Renal cortex interstitium (tissue), 11 donors: ENCODE measurements at regions not wholly inside any gene's neighbourhood (a gene's known extent, or its start where the extent isn't known, plus 50 kb on each side); places are given as distances from the start of the nearest gene placed in this dataset.

ENCODE experiments used
- DNase-seq, 11 donors: peaks; one replicate each; pipeline ENCODE4 v3.0.0-alpha.2; 2013; ENCODE audit warnings: low read depth in 9 of 11, low spot score in 4 of 11; ENCODE audit errors: extremely low read depth in 1 of 11

DNA sequence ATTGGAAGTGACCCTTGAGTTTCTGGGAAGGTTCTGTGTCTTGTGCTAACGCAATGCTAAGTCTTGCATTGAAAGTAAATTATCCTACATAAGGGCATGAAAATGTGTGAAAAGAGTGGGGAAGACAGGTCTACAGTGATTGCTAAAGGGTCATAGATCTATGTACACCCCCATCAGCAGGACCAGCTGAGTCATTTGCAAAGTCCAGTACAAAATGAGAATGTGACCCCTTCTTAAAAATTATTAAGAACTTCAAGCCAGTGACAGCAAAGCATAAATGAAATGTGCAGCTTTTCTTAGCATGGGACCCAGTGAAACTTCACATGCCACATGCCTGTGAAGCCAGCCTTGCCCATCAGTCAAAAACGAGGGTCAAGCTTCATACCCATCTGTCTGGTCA lies 640.7 kb upstream of the MKI67 start:
- no peak for DNase-seq

GRCh38 chr10:128774979-128775378 lies 648.8 kb upstream of the MKI67 start:
- DNase-seq: no peak

DNA sequence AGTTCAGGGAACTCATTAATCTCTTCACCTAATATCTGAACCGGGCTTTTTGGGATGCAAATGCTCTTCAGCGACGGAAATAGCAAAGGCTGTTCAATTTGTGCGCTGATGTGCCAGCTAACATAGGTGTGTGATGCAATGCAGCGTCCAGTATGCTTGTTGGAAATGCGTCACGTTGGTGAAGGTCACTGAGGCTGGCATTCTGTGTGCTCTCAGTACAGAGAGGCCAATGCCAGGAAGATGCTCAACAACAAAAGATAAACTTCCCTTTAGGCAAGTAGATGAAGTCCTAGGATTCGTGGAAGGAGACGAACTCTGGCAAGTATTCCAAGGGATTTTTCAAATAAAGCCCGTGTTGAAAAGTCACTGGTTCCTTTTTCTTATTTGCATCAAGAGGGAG lies 649.5 kb upstream of the MKI67 start:
- DNase-seq: no peak

DNA sequence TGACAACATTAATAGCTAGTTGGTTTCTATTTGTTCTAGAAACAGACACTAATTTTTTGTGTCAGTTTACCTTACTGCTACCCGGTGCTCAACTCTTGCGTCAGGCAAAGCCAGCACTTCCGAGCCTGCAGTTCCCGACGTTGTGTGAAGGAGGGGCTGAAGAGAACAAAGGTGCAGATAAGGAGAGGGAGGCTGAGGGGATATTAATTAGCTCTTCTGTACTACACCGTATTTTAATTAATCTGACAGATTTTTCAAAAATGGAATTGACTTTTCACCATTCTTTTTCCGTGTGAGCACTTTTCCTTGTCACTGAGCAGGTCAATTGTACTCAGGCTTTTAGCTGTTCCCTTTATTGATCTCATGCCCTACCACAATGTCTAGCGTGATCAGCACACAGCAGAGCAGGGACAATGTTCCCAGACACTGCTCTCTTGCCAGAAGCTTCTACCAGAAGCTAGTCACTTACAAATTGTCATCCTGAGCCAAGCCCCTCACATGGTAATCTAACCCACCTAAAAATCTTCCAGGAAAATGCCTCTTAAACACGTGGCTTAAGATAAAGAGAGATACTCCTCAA lies 650.5 kb upstream of the MKI67 start:
- DNase-seq: no peak

DNA sequence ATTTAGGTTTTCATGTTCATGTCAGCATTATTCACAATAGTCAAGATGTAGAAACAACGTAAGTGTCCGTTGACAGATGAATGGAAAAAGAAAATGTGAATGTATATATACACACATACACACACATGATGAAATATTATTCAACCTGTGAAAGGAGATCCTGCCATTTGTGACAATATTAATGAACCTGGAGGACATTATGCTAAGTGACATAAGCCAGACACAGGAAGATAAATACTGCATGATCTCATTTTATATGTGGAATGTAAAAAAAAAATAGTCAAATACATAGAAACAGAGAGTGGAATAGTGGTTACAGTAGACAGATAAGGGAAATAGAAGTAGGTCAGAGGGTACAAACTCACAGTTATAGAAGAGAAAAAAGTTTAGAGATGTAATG lies 651.1 kb upstream of the MKI67 start:
- no peak for DNase-seq

GRCh38 chr10:128779416-128779815 lies 653.2 kb upstream of the MKI67 start:
- no peak for DNase-seq

GRCh38 chr10:128780156-128780761 lies 654.0 kb upstream of the MKI67 start:
- no peak for DNase-seq

- DNase-seq: no peak
These were observed 655.4 kb upstream of the MKI67 start for GRCh38 chr10:128781637-128782036.

GRCh38 chr10:128784444-128784843 lies 658.2 kb upstream of the MKI67 start:
- no peak for DNase-seq

DNA sequence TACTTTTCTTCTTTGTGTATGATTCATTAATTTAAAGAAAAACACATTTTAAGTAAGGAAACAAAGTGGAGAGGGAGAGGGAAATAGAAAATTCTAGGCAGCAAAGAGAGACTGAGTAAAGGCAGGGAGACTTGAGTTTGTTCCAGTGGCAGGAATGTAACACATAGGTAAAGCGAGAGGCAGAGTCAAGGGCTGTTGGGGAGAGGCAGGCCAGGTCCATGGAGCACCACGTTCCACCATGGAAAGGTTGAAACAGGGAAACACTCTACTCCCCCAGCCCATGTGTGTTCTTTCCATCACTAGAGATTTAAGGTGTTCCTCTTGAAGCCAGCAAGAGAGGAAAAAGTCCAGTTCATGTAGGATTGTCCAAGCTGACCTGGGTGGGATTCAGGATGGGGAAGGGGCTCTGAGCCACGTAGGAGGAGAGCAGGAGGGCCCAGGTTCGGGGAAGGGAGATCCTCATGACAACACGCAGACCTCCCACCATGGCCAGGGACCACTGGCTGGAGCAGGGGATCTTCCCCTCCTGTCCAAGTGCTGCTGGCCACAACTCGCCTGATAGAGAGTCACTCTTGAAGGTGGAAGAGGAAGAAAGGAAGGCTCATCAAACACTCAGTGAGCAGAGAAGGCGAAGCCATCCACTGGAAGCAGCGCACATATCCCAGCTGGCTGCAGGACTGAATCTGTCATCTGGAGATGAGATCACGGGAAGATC lies 666.4 kb upstream of the MKI67 start:
- no peak for DNase-seq

GRCh38 chr10:128793726-128794655 lies 667.8 kb upstream of the MKI67 start:
- DNase-seq: no peak

GRCh38 chr10:128796396-128796912 lies 670.2 kb upstream of the MKI67 start:
- DNase-seq: no peak

DNA sequence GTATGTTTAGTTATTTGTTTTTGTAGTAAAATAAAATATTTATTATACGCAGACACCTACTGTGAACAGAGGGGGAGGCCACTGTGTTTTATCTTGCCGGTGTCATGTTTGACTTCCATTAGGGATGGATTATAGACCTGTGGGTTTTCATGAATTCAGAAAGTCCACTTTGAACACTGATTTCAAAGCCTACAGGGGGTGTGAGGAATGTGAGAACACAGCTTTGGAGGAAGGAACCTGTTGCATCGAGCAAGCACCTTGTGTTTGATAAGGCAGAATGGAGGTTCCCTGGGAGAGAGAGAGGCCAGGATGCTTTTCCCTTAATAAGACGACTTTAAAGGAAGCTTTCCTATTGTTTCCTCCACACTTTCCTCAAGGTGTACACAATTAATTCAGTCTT lies 665.0 kb upstream of the MGMT start:
- DNase-seq: no peak

GRCh38 chr10:128803790-128804189 lies 663.3 kb upstream of the MGMT start:
- no peak for DNase-seq

GRCh38 chr10:128804411-128804810 lies 662.6 kb upstream of the MGMT start:
- DNase-seq: no peak

GRCh38 chr10:128808921-128809440 lies 658.1 kb upstream of the MGMT start:
- no peak for DNase-seq

- no peak for DNase-seq
These were observed 655.5 kb upstream of the MGMT start for GRCh38 chr10:128811511-128811910.

GRCh38 chr10:128812000-128812399 lies 655.0 kb upstream of the MGMT start:
- DNase-seq: no peak

- DNase-seq: no peak
These were observed 653.5 kb upstream of the MGMT start for GRCh38 chr10:128813574-128813973.
